Osteocyte (in vitro differentiated cells): ENCODE measurements at regions not wholly inside any gene's neighbourhood (a gene's known extent, or its start where the extent isn't known, plus 50 kb on each side); places are given as distances from the start of the nearest gene placed in this dataset.

Experiments used
- DNase-seq: peaks from one replicate; pipeline ENCODE4 v3.0.0; 2021; ENCODE audit warnings: mixed read lengths; ENCODE audit not compliant: unreplicated experiment; ENCODE audit errors: extremely low spot score
- H3K27ac Mint-ChIP-seq: one replicate; pipeline ENCODE4 v1.8.0; 2021; ENCODE audit warnings: mild to moderate bottlenecking, mixed read lengths; ENCODE audit not compliant: unreplicated experiment
- H3K27me3 Mint-ChIP-seq: one replicate; pipeline ENCODE4 v1.8.0; 2021; ENCODE audit warnings: mixed read lengths; ENCODE audit not compliant: unreplicated experiment
- H3K36me3 Mint-ChIP-seq: one replicate; pipeline ENCODE4 v1.8.0; 2021; ENCODE audit warnings: mixed read lengths; ENCODE audit not compliant: unreplicated experiment
- H3K4me1 Mint-ChIP-seq: one replicate; pipeline ENCODE4 v1.8.0; 2021; ENCODE audit warnings: mixed read lengths; ENCODE audit not compliant: unreplicated experiment
- H3K4me3 Mint-ChIP-seq: one replicate; pipeline ENCODE4 v1.8.0; 2021; ENCODE audit warnings: mild to moderate bottlenecking, moderate library complexity, mixed read lengths; ENCODE audit not compliant: unreplicated experiment
- H3K9me3 Mint-ChIP-seq: one replicate; pipeline ENCODE4 v1.8.0; 2021; ENCODE audit warnings: mixed read lengths; ENCODE audit not compliant: unreplicated experiment
- TF ChIP-seq, protein P1 (sequence below): fragments of 200-600 bp; sonication (generic); IDR thresholded peaks from 2 replicates; pipeline ENCODE4 v1.5.0; 2021; ENCODE audit warnings: antibody characterized with exemption, mild to moderate bottlenecking, moderate library complexity

DNA sequence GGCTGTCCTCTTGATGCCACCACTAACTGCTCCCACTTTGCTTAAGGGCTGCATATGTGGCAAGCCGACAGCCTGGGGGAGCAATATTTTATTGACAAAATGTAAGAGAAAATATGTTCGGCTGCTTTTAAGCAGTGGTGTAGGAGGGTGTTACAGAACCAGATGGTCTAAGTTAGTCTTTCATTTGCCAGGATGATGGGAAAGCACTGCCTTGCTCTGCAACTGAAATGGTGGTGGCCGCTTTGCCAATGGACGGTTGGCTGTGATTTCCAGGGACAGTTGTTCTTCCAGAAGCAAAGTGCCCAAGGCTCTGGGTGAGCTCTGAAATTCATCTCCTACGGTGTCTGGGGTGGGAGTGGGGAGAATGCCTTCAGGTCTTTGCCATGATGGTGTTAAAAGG lies 469.3 kb downstream of the TOX3 start:
- no peak overlapping the region for H3K27ac Mint-ChIP-seq
- H3K9me3 Mint-ChIP-seq = no peaks in the 10 kb centered on the region
- TF ChIP-seq, protein P1, sequence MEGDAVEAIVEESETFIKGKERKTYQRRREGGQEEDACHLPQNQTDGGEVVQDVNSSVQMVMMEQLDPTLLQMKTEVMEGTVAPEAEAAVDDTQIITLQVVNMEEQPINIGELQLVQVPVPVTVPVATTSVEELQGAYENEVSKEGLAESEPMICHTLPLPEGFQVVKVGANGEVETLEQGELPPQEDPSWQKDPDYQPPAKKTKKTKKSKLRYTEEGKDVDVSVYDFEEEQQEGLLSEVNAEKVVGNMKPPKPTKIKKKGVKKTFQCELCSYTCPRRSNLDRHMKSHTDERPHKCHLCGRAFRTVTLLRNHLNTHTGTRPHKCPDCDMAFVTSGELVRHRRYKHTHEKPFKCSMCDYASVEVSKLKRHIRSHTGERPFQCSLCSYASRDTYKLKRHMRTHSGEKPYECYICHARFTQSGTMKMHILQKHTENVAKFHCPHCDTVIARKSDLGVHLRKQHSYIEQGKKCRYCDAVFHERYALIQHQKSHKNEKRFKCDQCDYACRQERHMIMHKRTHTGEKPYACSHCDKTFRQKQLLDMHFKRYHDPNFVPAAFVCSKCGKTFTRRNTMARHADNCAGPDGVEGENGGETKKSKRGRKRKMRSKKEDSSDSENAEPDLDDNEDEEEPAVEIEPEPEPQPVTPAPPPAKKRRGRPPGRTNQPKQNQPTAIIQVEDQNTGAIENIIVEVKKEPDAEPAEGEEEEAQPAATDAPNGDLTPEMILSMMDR = no peak
- no peak overlapping the region for H3K4me3 Mint-ChIP-seq
- no peak for DNase-seq
- H3K27me3 Mint-ChIP-seq = no peaks in the 10 kb centered on the region
- H3K36me3 Mint-ChIP-seq = no peaks in the 10 kb centered on the region
- H3K4me1 Mint-ChIP-seq = peaks cover 4% of the 10 kb centered on the region

DNA sequence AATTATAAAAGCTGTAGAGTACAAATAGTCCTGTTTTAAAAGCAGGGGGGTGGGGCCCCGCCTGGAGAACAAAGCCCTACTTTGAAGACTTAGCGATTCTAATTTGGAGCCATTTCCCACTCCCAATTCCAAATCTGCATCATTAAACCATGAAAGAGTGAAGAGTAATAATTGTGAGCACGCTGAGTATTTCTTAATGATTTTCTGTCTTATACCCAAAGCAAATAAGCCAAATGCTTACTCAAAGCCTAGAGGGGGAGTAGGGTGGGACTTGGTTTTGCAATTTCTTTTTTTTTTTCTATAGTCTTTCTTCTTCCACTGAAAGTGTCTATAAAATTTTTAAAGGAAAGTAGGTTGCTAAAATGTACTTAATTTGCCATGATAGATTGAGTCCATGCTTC lies 470.1 kb downstream of the TOX3 start:
- Mint-ChIP-seq H3K27ac (no peak overlapping the region), H3K9me3 (no peaks in the 10 kb centered on the region), H3K27me3 (no peaks in the 10 kb centered on the region), H3K36me3 (no peaks in the 10 kb centered on the region), H3K4me1 (peaks cover 4% of the 10 kb centered on the region), H3K4me3 (no peak overlapping the region)
- DNase-seq = no peak
- TF ChIP-seq, protein P1 = no peak

DNA sequence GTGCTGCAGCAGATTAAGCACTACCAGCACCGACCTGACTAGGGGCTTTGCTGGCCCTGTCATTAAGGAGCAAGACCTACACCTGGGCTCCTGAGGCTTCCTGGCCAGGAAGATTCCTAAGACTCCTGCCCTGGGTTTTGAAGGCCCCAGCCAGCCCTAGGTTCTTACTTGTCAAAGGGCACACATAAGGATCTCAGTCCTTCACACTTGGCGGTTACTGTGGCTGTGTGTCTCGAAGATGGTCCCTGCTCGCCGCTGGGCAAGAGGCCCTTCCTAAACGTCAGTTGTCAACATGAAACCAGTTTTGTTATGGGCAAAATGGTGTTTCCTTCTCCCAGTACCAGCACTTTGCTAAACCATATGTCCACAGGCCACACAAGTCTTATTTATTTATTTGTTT lies 470.6 kb downstream of the TOX3 start:
- DNase-seq = no peak
- Mint-ChIP-seq H3K27ac (no peak overlapping the region), H3K4me3 (no peak overlapping the region), H3K36me3 (no peaks in the 10 kb centered on the region), H3K4me1 (peaks cover 4% of the 10 kb centered on the region), H3K9me3 (no peaks in the 10 kb centered on the region), H3K27me3 (no peaks in the 10 kb centered on the region)
- TF ChIP-seq, protein P1 = no peak

DNA sequence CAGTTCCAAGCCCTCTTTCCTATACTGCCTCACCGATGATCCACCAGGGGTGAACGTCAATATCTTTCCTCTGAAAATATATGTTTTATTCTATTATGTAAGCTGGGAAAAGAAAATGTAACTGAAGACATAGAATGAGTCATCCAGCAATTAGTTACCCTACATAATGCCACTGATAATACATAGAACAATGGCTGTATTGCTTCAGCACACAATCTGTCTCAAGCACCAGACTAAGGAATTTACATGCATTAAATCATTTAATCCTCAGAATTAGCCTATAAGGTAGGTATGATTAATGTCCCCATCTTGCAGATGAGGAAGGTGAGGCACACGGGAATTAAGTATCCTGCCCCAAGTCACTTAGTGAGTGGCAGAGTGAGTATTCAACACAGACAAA lies 472.8 kb downstream of the TOX3 start:
- Mint-ChIP-seq H3K36me3 (no peaks in the 10 kb centered on the region), H3K27ac (no peak overlapping the region), H3K4me1 (peaks cover 14% of the 10 kb centered on the region), H3K27me3 (no peaks in the 10 kb centered on the region), H3K9me3 (no peaks in the 10 kb centered on the region), H3K4me3 (no peak overlapping the region)
- TF ChIP-seq, protein P1 = no peak
- DNase-seq = no peak

DNA sequence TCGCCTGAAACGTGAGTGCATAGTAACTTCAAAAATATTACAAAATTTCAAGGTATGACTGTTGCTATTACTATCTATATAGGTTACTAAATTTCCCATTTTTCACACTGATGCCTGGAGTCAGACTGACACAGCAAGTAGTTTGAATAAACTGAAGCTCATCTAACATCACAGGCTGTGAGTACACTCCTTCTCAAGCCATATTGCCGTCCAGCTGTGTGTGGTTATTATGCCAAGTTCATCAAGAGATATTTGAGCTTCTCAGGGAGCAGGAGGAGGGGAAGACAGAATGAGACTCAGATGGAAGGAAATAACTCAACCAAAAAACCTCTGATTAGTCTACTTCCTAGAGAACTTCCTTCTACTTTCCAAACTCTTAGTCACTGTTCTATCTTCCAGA lies 473.9 kb downstream of the TOX3 start:
- no peaks in the 10 kb centered on the region for H3K36me3 Mint-ChIP-seq
- TF ChIP-seq, protein P1 = no peak
- no peaks in the 10 kb centered on the region for H3K9me3 Mint-ChIP-seq
- H3K27me3 Mint-ChIP-seq = peaks cover 3% of the 10 kb centered on the region
- no peak for DNase-seq
- H3K4me3 Mint-ChIP-seq = no peak overlapping the region
- peaks cover 14% of the 10 kb centered on the region for H3K4me1 Mint-ChIP-seq
- H3K27ac Mint-ChIP-seq = no peak overlapping the region
